ENCODE measurements at regions not wholly inside any gene's neighbourhood (a gene's known extent, or its start where the extent isn't known, plus 50 kb on each side); places are given as distances from the start of the nearest gene placed in this dataset.

GRCh38 chr1:60571811-60572210 is 498.2 kb upstream of the C1orf87 start:
- H3K4me3 ChIP-seq (ENCODE audit: low read depth, low read length), result no peak overlapping the region
- peak; percentile 19 for DNase-seq (ENCODE audit: low read depth, low spot score)
- POLR2A ChIA-PET, result no interaction called here
- CTCF ChIA-PET, result no interaction called here
- no peak for TF ChIP-seq CTCF (IDR thresholded peaks at IDR 0.05; ENCODE audit: insufficient read depth, low read length, missing control alignments)

GRCh38 chr1:60569189-60569588 is 495.6 kb upstream of the C1orf87 start:
- ChIA-PET POLR2A (no interaction called here), CTCF (no interaction called here)
- DNase-seq (ENCODE audit: low read depth, low spot score), result no peak
- no peak for TF ChIP-seq CTCF (IDR thresholded peaks at IDR 0.05; ENCODE audit: insufficient read depth, low read length, missing control alignments)
- H3K4me3 ChIP-seq (ENCODE audit: low read depth, low read length), result no peak overlapping the region

GRCh38 chr1:60567256-60567655 is 493.7 kb upstream of the C1orf87 start:
- POLR2A ChIA-PET, result no interaction called here
- CTCF ChIA-PET, result no interaction called here
- H3K4me3 ChIP-seq (ENCODE audit: low read depth, low read length), result no peak overlapping the region
- TF ChIP-seq CTCF (IDR thresholded peaks at IDR 0.05; ENCODE audit: insufficient read depth, low read length, missing control alignments), result no peak
- no peak for DNase-seq (ENCODE audit: low read depth, low spot score)

GRCh38 chr1:60564916-60565750 is 491.6 kb upstream of the C1orf87 start:
- ChIA-PET POLR2A (no interaction called here), CTCF (no interaction called here)
- no peak for TF ChIP-seq CTCF (IDR thresholded peaks at IDR 0.05; ENCODE audit: insufficient read depth, low read length, missing control alignments)
- H3K4me3 ChIP-seq (ENCODE audit: low read depth, low read length), result no peak overlapping the region
- no peak for DNase-seq (ENCODE audit: low read depth, low spot score)

- no peak overlapping the region for H3K4me3 ChIP-seq (ENCODE audit: low read depth, low read length)
- TF ChIP-seq CTCF (IDR thresholded peaks at IDR 0.05; ENCODE audit: insufficient read depth, low read length, missing control alignments), result no peak
- ChIA-PET POLR2A (no interaction called here), CTCF (no interaction called here)
- no peak for DNase-seq (ENCODE audit: low read depth, low spot score)
Measured at GRCh38 chr1:60563777-60564535, 490.4 kb upstream of the C1orf87 start.

DNA sequence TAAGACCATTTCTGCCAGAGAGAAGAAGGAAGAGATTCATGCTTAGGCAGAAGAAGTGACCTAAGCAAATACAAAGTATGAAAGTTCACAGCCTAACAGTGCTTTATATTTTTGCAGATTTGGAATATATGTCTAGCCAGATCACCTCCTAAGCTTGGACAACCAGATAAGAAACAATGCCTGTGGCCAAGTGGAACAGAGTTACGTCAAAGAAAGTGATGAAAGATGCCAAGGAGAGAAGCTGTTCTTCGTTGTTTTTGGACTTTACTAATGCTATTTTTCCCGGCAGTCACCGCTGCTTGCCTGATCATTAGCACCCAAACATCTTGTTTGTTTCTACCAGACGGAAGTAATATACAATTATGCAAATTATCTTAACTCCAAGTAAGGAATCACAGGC is 489.2 kb upstream of the C1orf87 start:
- no peak for DNase-seq (ENCODE audit: low read depth, low spot score)
- TF ChIP-seq CTCF (IDR thresholded peaks at IDR 0.05; ENCODE audit: insufficient read depth, low read length, missing control alignments), result no peak
- H3K4me3 ChIP-seq (ENCODE audit: low read depth, low read length), result no peak overlapping the region
- ChIA-PET POLR2A (no interaction called here), CTCF (no interaction called here)
